ENCODE measurements at regions not wholly inside any gene's neighbourhood (a gene's known extent, or its start where the extent isn't known, plus 50 kb on each side); places are given as distances from the start of the nearest gene placed in this dataset.

DNA sequence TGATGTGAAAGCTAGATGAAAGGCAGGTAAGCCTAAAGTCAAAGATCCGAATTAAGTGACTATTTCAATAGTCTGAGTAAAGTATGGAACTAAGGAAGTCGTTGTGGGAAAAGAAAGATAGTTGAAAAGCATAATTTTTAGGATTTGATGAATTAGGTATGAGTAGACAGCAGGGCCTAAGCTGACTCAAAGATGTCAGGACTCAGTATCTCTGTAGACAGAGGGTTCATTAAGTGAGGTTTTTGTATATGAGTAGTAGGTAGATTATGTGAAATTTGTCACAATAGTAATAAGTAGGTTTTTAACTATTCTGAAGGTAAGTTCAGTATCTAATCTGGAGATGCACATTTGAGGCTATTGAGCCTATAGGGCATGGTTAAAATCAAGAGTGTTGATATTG lies 196.4 kb downstream of the RASSF9 start:
- DNase-seq (ENCODE audit: low spot score) = no peak

DNA sequence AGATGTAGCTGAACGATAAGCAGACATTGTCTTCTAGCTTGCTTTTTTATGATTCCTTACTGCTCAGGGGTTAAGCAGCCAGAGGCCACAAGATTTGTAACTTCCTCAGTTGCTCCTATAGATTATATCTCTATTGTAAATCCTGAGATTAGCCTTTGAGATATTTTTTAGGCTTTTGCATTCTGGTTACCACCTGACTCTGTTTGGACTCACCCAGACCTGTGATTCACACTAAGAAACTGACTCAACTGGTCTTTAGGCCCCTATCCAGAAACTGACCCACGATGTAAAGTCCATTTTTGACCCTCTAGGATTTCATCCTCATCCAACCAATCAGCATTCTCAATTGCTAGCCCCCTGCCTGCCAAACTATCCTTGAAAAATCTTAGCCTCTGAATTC lies 194.4 kb downstream of the RASSF9 start:
- no peak for DNase-seq (ENCODE audit: low spot score)

DNA sequence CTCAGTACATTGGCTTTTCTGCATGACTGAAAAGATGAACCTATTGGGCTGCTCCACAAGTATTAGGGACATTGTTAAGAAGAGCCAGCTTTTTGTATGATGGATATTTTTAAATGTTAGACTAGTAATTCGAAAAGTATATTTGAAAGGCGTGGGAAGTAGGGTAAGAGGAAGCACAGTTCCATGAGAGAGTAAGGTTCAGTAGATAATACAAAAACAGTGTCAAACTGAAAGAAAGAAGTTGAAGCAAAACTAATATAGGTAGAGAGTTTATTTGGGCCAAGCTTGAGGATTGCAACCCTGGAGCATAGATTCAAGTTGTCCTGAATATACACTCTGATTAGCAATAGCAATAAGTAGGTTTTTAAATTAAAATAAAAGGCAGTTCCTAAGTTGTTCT lies 193.9 kb downstream of the RASSF9 start:
- DNase-seq (ENCODE audit: low spot score) = no peak

DNA sequence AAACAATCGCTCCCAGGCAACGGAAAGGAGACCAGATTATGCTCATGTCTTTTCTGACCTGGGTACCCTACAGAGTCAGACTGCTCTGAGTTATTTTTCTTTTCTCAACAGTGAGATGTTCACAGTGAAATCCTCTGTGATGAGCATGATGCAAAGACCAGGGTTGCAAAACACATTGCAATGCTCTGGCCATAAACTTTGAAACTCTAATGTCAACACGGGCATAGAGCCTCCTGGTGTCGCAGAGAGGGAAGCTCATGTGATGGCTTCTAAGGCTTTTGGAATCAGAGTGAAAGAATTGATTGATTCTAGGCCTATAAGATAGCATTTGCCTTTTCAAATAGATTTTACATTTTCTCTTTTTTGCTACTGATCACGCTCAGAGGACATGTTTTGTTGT lies 193.4 kb downstream of the RASSF9 start:
- DNase-seq (ENCODE audit: low spot score) = peak; percentile 30

DNA sequence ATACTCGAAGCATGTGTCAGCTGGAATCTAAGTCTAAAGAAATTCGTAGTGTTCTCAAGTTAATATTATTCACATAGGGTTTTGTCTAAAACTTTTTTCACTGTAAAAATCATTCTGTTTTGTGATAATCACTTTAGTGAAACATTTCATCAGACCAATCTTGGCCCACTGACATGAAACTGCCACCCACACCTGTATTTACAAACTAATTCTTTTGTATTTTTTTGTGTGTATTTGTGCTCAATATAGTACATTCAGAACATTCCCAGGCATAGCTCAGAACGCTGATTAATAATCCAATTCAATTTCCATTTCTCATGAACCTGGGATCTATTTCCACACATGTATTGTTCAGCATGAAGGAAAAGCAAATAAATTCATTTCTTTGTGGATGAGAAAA lies 191.7 kb downstream of the RASSF9 start:
- no peak for DNase-seq (ENCODE audit: low spot score)

DNA sequence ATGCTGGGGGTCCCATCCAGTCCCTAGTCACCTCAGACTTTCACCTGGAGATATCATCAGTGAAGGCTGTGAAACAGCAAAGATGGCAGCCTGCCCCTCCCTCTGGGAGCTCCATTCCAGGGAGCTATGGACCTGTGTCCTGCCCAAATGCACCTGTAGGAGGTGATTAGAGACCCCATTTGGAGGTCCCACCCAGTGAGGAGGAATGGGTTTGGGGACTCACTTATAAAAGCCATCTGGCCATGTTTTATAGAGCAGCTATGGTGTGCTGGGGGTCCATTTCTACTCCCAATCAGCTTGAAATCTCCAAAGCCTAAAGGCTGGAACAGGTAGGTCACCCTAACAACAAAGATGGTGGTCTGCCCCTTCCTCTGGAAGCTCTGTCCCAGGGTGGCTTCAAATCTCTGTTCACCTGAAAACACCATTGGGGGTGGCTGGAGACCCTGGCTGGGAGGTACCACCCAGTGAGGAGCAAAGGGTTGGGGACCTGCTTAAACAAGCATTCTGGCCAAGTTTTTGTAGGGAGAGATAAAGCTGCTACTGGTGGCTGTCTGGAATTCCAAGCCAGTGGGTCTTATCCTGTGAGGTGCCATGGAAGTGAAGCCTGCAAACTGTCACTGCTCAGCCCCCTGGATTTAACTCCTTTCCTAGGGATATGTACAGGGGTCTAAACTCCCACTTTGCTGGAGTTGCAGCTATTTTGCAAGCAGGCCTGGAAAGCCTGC lies 182.3 kb downstream of the RASSF9 start:
- no peak for DNase-seq (ENCODE audit: low spot score)

DNA sequence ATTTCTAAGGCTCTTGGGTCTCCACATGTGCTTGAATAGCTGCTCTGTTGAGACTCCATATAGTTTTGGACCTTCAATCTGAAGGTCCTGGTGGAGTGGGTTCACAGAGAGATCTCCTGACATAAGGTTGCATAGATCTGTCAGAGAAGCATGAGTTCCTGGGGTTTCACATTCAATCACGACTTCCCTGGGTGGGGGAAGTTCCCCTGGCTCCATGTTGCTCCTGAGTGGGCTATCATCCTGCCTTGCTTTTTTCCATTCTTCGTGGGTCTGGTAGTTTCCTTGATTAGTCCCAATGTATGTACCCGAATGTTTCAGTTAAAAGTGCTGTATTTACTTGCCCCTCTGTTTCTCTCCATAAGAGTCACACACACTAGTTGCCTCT lies 181.8 kb downstream of the RASSF9 start:
- DNase-seq (ENCODE audit: low spot score) = no peak

DNA sequence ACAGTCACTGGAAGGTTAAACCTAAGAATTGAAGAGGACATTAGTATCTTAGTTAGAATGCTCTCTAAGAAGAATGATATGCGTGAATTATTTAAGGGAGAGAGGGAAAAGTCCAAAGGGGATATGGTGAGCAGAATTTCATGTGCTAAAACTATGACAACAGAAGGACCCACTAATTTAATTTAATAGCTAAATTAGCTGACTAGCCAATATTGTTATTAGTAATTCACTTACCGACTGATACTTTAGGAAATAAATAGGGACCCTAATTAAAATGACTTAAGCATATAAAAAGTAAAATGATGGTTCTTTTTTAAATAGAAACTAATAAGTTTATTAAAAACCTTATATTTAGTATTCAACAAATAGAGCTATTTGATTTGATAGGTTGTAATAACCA lies 179.6 kb downstream of the RASSF9 start:
- no peak for DNase-seq (ENCODE audit: low spot score)

DNA sequence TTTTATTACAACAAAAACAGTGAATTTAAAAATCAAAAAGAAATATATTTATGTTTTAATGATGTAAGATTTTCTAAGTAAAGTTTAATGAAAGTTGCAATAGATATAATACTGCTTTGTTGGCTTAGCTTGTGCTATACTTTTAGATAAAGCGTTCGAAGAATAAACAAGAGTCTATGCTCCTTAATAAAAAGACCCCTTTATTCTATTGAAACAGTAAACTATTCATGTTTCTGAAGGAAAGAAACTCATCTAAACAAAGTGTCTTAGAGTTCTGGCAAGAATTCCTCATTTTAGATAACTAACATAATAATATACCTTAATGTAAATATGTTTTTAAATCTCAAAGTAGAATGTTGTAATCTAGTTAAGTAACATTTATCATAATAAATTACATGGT lies 179.0 kb downstream of the RASSF9 start:
- no peak for DNase-seq (ENCODE audit: low spot score)

DNA sequence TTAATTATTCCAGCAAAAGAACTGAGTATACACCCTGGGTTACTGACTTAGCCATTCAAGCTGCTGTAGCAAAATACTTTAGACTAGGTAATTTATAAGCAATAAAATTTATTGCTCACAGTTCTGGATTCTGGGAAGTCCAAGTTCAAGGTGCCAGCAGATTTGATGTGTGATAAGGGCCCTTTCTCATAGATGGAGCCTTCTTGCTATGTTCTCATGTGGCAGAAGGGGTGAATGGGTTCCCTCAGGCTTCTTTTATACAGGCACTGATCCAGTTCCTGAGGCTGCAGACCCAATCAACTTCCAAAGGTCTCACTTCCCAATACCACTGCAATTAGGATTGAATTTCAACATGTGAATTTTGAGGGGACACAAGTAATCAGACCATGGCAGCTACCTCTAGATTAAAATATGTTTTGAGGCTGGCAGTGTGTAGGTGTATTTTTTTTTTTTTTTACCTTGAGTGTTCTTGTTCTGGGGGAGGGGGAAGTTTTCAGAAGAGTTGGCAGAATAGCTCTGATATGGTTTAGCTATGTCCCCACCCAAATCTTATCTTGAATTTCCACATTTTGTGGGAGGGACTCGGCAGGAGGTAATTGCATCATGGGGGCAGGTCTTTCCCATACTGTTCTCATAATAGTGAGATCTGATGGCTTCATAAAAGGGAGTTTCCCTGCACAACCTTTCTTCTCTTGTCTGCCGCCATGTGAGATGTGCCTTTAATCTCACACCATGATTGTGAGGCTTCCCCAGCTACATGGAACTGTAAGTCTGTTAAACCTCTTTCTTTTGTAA lies 178.2 kb downstream of the RASSF9 start:
- DNase-seq (ENCODE audit: low spot score) = no peak

DNA sequence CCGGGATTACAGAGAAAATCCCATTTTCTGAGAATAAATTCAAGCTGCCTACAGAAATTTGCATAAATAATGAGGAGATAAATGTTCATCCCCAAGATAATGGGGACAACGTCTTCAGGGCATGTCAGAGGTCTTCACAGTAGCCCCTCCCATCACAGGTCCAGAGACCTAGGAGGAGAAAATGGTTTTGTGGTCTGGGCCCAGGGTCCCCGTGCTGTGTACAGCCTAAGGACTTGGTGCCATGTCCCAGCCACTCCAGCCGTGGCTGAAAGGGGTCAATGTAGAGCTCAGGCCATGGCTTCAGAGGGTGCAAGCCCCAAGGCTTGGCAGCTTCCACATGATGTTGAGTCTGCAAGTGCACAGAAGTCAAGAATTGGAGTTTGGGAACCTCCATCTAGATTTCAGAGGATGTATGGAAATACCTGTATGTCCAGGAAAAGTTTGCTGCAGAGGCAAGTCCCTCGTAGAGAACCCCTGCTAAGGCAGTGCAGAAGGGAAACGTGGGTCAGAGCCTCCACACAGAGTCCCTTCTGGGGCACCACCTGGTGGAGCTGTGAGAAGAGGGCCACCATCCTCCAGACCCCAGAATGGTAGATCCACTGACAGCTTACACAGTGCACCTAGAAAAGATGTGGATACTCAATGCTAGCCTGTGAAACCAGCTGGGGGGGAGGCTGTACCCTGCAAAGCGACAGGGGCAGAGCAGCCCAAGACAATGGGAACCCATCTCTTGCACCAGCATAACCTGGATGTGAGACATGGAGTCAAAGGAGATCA lies 176.3 kb downstream of the RASSF9 start:
- no peak for DNase-seq (ENCODE audit: low spot score)

DNA sequence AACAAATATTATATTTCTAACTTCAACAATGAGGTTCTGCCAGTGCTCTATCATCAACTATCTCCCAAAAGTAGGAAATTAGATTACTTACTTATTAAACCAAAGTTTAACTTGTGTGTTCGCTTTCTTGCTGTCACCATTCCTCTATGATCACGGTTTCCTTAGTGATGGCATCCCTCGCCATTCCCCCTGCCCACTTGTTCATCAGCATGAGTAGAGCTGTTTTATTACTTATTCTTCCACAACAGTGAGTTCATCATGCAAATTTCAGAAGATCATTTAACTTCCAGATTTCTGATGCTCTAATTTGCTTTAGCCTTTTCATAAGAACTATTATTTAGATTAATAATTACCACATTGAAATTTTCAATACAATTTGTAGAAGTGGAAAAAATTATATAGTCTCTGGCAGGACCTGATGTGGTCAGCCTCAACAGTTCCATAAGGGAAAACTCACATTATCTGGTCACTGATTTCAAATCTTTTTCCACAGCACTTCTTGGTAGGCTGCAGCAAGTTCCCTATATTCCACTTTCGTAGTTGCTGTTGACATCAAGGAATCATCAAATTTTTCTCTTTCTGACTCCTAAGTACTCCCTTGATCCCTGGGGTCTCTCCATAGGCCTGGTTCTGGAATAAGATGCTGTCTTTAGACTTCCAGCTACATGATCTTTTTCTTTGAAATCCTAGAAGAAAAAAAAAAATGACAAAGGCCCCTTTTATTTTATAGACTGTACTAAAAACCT lies 174.6 kb downstream of the RASSF9 start:
- no peak for DNase-seq (ENCODE audit: low spot score)

DNA sequence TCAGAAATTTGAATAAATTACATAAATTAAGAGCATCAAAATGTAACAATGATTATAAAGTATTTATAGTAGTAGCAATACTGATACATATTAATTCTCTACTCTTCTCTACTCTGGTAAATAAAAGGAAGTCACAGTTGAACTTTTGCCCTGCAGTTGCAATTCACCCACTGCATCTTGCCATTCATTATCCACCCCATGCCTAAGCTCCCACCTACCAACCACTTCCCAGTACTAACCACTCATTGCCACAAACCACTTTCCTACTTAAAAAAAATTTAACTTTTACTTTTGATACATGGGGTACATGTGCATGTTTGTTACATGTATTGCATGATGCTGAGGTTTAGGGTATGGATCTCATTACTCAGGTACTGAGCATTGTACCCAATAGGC lies 174.0 kb downstream of the RASSF9 start:
- no peak for DNase-seq (ENCODE audit: low spot score)

DNA sequence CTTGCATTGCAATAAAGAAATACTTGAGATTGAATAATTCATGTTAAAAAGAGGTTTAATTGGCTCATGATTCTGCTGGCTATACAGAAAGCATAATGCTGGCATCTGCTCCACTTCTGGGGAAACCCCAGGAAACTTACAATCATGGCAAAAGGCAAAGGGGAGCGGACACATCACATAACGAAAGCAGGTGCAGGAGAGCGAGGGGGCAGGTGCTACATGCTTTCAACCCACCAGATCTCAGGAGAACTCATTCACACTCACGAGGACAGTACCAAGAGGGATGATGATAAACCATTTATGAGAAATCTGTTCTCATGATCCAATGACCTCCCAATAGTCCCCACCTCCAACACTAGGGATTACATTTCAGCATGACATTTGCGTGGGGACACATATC lies 172.6 kb downstream of the RASSF9 start:
- DNase-seq (ENCODE audit: low spot score) = no peak

DNA sequence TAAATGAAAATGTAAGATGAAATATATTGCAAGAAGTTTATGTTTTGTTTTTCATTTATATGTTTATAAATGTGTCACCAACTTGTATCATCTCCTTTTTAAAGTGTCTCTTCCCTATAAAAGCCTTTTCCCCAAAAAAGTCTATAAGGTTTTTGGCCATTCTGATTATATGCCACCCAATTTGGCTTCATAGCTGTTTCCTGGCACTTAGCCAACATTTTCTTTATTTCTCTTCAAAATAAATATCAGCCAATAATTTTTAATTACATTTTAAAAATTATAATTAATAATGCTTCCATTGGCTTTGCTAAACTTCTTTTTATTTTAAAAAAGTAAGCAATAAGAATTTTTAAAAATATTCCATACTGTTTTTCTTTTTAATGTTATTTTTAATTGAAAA lies 171.8 kb downstream of the RASSF9 start:
- no peak for DNase-seq (ENCODE audit: low spot score)

DNA sequence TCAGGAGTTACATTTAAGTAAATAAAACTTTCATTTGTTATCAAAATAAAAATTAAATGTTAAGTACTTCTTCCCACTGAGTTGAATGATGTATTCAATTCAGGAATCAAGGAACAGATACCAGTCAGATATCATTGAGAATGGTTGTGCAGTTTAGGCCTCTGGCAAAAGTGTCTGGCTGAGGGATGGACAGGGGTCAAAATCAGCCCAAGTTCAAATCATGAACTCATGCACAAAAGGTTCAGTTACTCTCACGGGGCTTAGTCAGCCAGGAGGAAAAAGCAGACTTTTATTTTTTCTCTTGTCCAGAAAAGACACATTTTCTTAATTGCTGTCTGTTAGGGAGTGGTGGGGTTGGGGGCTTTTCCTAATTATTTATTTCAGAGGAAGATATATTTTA lies 166.3 kb downstream of the RASSF9 start:
- DNase-seq (ENCODE audit: low spot score) = no peak

DNA sequence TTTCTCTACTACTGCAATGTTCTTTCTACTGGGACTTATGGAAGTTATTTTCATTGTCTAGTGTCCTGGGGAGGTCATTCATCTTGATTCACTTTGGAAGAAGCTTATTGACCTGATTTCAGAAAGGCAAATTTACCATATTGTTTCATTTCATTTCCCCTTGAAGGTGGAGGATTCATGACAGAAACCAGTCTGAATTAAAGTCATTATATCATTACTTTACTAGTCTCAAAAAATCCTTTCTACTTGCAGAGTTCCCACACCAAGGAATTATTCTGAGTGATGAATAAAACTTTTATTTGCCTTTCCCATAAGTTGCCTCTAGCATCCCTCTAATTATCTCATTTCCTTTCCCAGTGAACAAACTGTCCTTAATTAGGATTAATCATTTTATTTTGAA lies 163.8 kb downstream of the RASSF9 start:
- DNase-seq (ENCODE audit: low spot score) = no peak

DNA sequence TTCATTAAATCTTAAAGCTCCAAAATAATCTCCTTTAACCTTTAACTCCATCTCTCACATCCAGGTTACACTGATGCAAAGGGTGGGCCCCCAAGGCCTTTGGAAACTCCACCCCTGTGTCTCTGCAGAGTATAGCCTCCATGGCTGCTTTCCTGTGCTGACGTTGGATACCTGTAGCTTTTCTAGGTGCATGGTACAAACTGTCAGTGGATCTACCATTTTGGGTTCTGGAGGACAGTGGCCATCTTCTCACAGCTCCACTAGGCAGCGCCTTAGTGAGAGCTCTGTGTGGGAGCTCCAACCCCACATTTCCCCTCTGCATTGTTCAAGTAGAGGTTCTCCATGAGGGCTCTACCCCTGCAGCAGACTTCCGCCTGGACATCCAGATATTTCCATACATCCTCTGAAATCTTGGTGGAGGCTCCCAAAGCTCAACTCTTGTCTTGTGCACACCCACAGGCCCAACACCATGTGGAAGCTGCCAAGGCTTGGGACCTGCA lies 162.2 kb downstream of the RASSF9 start:
- DNase-seq (ENCODE audit: low spot score) = no peak

DNA sequence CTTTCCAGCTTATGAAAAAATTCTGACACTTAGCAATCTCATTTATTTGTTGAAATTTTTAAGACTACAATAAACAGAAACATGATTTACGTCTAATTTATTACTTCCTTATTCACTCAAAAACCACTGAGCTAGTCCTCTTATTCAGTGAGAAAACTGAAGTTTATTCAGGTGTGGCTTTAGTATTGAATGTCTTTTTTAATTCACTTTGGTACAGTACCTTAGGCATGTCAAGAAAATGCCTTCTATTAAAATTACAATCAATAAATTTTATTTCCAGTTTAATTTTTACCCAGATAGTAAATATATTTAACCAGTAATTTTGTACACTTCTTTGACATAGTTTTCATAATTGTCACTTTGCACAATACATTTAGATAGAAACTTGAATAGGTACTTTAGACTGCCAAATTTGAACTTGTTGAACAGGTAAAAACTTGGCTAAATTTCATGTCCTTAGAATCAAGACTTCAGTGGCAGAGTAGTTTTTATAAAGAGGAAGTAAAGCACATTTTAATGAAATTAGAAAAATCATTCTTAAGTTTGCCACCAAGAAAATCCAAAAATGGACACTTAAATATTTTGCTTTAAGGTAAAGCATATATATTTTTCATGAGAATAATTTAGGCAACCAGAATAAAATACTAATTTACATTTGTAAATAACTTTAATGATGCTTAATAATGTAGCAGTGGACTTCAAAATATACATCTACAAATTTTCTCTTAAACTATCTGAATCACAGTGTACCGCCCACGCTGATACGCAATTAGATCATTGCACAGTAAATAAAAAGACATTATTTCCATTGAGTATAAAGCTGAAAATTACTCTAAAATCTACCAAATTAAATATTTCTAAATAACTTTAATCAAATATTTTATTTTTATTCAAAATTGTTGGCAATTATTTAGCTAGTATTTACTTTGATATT lies 159.1 kb downstream of the RASSF9 start:
- DNase-seq (ENCODE audit: low spot score) = no peak

DNA sequence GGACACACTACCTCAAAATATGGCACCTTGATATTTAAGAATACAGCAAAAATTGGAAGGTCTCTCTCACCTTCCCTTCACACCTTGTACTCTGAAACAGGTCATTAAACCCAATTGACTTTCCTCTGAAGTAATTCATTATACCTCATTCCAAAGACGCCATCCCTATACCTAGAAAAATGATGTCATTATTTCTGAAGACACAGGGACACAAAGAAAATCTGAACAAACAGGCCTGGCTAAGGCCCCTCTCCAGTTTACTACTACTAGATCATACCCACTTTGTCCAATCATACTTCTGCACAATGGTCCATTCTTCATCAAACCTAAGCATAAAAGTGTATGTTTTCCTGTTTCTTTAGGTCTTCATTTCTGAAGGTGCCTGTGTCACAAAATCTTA lies 156.9 kb downstream of the RASSF9 start:
- no peak for DNase-seq (ENCODE audit: low spot score)

DNA sequence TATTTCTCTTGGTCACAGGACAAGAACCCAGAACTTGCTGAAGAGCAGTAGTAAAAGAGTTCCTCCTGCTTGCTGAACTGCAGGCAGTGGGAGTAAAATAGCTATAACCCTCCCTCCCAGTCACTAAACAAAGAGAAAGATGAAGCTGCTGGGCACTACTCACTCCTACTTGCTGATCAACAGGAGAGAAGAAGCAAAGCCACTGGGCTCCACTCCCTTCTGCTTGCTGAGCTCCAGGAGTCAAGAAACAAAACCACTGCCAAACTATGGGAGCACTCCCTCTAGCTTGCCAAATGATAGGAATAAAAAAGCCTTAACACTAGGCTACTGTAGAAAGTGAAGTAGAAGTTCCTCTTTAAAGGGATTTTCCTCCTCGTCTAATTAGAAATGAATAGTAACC lies 155.3 kb downstream of the RASSF9 start:
- no peak for DNase-seq (ENCODE audit: low spot score)

Measured in HuH-7.5 (cell line).